NCI-H82 (cell line): ENCODE measurements at regions not wholly inside any gene's neighbourhood (a gene's known extent, or its start where the extent isn't known, plus 50 kb on each side); places are given as distances from the start of the nearest gene placed in this dataset.
A peak's percentile ranks its signal among the peaks of the same experiment; 100 is the strongest.
"Not testable (repeated sequence)": the region's sequence is repeated elsewhere in the genome, so short reads cannot be mapped to it uniquely, and the experiment has no call there.

Experiments used
- DNase-seq: peaks from one replicate; lab custom pipeline; 2025; lab: John Stamatoyannopoulos, UW

DNA sequence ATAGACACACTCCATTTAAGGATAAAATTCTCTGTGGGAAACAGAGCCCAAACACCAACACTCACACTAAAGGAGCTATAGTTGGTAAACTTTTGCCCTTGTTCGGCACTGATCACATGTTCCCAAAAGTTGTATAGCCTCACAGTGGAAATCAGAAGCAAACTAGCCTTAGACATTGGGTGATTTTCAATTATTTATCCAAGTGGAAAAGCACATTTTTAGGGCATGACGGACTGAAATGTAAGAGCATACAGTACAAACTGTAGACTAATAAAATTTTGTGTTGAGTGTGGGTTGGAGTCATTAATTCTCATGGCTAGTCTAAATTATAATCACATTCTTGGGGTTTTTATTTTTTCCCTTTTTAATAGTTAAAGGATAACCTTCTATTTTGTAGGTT is 202.4 kb downstream of the MOXD1 start:
- DNase-seq, result no peak

DNA sequence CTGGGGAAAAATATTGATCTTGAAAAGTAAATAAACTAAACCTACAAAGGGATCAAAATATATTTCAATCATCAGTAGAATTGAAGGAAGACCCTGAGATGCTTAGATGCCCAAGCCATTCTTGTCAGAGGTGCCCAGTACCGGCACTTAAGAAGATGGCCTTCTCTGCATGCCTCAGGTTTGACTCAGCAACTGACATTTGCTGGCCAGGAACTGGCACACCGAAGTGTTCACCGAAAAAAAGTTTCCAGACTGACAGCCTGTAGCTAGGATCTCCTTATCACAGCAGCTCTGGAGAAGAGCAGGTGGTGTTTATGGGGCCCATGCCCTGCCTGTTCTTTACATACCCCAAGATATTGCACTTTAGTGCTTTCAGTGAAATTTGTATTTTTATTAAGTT is 203.2 kb downstream of the MOXD1 start:
- no peak for DNase-seq

DNA sequence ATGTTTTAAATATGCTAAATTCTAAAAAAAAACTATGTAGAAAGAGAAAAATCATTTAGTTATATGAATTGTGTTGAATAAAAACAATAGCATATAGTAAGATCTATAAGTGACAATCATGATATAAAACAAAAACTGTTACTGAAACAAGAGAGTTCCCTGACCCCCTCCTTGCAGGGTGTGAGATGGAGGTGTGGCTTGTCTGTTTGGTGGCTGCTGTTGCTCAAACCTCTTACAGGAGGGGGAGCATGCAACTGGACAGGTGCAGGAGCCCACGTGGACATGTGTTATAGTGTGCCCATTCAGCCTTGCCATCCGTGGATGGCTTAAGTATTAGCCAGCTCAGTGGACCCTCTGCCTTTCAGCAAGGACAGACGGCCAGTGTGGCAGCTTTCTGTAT is 206.7 kb downstream of the MOXD1 start:
- DNase-seq, result no peak

DNA sequence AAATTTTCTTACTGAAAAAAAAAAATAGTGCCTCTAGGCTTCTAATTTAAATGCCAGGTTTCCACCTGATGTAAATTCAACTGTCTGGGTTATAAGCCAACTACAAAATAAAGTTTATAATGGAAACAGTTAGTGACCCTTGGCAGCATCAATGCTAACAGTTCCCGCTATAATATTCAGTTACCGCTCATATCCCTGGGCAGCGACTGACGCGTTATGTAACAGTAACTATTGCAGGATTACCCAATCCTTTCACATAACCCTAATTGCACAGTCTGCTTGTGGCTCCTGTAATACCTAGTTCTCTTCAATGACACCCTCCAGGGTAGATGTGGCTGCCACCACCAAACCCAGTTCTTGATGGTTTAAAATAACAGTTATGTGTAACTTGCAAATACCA is 208.6 kb downstream of the MOXD1 start:
- no peak for DNase-seq

DNA sequence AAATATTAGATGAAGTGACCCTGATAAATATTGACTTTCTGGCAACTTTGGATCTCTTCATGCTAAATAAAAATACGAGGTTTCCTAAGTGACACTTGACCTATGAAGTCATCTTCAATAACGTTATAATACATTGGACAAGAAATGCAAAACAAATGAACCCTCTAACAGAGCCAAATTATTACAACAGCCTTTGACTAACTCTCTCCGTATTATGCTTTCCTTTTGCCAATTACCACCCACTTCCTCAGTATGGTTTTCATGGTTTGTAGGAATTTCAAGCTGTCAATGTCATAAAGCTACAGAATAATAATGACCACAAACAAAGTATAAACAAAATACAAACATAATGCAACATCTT is 210.5 kb downstream of the MOXD1 start:
- DNase-seq, result no peak

DNA sequence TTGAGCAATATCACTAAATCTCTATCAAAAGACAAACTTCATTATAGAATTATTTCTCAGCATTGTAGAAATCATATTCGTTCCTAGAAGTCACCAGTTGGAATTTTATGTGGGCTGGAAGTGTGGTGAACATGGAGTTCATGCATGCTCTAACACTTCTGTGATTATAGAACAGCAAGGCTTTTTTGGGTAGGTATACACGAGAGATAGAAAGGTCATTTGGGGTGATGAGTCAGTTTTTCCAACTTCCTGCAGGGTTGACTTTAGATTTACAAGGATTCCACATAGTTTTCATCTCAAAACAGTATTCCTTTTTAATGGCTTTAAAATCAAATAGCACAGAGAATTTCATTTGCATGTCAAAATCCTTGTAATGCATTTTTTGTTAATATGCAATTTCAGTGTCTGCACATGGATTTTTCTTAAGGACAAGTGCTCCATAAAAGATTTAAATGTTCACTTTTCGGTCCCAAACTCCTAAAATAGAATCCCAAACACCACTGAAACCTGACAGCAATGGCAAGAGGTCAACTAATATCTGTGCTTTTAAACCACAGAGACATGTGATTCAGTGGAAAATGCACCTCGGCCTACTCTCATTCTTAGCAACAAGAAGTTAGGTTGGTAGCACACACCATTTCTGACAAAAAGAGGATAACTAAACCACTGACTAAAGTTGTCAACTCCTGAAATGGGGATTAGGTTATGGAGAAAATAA is 211.0 kb downstream of the MOXD1 start:
- no peak for DNase-seq

DNA sequence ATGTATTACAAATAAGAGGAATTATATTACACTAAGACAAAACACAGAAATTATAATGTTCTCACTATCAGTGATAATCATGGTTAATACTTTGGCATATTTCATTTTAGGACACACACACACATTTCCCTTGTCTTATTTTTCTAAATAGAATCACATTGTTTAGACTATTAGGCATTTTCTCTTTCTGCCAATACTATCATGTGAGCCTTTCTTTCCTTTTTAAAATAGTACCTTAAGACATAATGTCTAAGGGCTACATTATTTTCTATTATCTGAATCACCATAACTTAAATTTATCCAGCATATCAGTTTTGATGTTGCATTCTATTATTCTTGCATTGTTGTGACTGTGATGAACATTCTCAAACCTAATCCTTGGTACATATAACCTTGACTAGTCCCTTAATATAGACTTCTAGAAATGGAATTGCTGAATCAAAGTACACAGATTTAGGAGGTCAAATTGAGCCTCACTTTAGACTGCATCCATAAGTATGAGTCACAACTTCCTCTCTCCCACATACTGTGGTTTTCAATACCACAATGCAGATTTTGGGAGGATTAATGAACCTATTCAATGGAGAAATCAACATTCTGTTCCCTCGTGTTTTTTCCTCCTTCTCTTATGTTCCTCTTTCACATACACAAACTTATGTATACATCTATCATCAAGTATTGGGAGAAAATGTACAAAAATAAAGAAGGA is 212.6 kb downstream of the MOXD1 start:
- DNase-seq, result no peak

DNA sequence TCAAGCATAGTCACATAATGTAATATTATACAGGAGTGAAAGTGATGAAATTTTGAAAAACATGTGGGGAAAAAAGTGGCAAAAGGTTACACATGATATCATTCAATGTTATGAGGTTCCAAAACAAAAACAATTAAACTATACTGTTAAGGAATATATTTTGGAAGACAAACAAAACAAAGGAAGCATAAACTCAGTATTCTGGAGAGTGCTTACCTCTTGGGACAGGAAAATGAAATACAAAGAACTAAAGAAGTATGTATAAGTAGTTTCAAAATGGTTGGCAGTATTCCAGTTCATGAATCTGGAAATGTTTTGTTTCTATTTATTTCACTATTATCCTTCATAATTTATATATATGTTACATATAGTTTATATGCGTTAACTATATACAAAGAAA is 213.5 kb downstream of the MOXD1 start:
- no peak for DNase-seq

DNA sequence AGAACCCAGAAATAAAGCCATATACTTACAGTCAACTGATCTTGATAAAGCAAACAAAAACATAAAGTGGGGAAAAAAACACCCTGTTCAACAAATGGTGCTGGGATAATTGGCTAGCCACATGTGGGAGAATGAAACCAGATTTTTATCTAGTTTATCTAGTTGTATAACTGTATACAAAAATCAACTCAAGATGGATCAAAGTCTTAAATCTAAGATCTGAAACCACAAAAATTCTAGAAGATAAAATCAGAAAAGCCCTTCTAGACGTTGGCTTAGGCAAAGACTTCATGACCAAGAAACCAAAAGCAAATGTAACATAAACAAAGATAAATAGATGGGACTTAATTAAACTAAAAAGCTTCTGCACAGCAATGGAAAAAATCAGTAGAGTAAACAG is 216.3 kb downstream of the MOXD1 start:
- DNase-seq, result not testable (repeated sequence)

DNA sequence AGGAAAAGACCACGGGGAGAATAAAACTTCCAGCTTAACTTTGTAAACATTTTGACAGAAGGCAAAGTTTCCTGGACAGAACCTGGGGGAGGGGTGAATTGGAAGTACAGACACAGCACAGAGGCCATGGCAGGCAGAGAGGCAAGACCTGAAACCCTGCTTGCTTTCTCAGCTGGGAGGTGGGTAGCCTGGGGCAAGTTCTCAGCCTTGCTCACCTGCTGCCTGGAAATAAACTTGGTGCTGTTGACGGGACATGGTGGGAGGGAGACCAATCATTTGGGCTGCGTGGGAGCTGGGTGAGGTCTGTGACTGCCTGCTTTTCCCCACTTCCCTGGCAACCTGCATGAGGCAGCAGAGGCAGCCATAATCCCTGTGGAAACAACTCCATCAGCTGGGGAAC is 221.3 kb downstream of the MOXD1 start:
- DNase-seq, result no peak

DNA sequence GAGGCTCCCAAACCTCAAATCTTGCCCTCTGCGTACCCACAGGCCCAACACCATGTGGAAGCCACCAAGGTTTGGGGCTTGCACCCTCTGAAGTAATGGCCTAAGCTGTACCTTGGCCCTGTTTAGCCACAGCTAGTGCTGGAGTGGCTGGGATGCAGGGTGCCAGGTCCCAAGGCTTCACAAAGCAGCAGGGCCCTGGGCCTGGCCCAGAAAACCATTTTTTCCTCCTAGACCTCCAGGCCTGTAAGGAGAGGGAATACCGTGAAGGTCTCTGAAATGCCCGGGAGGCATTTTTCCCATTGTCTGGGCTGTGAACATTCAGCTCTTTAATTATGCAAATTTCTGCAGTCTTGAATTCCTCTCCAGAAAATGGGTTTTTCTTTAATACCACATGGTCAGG is 223.7 kb upstream of the CCN2 start:
- DNase-seq, result no peak

DNA sequence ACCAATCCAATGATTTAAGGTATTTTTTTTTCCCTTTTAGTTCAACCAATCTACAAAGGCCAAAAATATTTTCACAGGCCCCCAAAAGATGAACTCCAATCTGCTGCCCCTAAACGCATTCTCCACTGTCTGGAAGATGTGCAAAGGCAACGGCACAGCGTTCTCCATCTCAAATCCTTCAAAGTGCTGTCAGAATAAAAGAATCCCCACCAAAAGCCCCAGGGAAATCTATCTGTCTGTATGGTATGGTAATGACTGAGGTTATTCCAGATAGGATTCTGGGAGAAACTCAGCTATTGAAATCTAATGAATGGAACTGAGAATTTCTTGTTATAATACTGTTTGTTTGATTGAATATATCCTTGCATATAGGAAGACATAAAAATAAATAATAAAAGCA is 217.8 kb upstream of the CCN2 start:
- no peak for DNase-seq

DNA sequence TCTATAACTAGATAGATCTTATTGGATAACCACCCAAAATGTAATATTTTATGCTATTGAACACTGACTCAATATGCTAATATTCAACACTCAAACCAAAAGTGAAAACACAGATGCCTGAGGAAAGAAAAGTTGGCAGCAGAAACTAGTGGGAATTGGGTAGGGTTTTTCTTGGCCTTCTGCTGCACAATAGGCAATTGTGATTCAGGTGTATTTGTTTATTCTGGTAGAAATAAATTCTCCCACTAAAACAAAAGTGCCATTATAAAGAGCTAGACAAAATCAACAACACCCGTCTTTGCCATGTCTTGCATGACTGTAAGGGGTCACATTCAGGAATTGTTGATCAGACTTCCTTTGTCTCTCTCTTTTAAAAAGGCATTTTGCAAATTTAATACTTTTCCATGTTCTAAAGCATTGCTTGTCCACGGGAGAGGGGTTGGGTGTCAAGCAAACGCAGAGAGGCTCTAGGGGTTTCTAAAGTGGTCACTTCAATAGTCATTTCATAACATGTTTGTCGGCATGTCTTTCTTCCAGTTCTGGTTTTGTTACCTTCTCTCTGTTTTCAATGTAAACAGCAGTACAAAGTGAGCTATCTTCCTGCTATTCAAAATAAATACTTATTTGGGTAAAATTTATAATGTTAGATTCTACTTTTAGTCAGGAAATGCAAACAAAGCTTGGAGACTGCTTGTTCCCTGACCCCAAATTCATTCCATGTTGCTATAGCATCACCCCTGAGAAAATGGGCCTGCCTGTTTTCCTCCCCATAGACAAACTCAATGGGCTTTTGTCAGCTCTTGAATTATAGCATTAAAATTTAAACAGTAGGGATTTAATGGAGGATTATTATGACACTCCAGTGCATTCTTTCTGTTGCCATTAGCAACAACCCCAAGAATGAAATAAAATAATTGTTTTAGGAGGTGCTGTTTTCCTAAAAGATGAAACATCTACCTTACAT is 217.0 kb upstream of the CCN2 start:
- no peak for DNase-seq

DNA sequence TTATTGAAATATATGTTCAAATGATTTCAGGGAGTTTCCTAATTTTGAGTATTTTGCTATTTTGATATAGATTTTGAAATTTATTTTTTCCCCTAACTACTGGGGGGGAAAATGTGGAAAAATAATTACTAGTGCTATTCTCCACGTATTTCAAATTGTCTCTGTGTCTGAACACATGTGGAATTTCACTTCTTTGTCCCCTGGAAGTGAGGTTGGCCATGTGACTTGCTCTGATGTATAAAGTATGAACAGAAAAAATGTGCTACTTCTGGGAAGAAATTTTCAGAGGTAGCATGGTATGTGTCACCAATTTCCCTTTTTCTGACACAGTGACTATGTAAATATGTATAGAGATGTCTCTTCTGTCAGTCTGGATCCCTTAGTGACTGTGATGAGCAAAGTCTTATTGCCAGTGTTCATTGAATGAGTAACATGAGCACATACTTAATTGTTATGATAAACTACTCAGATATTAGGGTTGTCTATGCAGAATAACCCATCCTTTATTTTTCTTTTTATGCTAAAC is 215.4 kb upstream of the CCN2 start:
- DNase-seq, result no peak

DNA sequence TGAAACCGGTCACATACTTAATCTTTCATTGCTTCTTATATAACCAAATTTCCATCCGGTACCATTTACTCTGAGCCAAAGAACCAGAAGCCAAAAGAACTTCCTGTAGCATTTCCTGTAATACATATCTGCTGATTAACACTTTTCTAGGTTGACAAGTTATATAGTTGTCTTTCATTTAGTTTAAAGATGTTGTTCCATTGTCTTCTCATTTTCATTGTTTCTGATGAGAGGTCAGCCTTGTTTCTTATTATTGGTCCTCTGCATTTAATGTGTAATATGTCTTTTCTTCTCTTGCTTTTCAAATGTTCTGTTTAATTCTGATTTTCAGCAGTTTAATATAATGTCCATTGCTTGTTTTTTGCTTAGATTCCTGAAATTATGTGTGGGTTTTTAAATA is 214.5 kb upstream of the CCN2 start:
- no peak for DNase-seq

DNA sequence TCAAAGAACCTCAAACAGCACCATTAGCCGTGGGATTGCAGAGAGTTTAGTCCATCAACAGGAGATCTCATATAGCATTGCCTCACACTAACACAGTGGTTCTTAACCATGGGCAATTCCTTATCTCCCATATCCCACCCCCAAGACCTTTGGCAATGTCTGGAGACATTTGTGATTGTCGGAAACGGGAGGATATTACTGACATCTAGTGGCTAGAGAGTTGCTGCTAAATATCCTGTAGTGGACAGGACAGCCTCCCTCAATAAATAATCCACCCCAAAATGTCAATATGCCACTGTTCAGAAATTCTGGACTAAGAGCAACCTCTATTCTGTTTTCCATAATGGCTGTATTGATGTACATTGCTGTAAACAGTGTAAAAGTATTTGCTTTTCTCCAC is 210.1 kb upstream of the CCN2 start:
- DNase-seq, result peak; percentile 12

DNA sequence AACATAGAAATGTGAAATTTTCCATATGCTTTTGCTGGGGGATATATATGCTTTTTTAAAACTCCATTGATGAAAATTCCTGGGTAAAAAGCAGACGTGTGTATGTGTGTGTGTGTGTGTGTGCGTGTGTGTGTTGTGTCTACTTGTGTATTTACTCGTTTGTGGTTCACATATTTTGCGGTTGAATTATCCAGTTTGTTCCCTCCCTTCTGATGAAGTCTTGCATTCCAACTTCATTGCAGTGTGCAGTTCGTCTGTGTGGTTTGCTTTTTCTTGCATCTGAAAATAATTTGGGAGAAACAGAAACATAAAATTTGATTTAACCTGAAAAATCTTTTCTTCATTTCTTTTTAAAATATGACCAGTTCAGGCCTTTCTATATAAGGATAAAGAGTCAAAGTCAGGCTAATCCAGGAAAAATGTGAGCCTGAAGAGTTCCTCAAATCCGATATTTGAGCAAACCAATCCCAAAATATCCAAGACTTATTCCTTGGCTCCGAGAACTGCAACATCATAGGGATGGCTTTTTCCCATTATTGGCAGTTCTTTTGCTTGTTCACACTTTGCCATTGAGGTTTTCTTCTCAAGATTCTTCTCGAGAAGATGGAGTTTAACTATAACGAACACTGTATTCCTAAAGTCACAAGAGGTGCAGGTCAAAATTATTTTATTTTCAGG is 202.2 kb upstream of the CCN2 start:
- no peak for DNase-seq

DNA sequence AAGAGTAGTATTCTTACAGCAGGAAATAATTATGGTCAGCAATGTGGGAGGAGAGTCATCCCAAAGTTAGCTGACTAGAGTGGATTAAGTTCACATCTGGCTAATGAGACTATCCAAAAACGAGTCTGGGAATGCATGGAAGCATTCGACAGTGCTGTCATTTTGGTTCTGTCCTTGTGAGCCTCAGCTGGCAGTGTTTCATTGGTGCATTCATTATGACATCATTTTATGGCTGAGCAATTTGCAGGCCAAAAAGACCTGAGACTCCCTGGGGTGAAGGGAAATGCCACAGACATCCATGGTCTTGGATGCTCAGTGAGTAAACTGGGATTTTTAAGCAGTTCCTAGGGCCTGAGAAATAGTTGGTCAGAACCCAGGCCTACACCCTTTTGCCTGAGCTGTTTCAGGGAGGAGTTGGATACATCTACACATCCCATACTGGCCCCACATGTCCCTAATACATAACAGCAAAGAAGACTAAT is 196.4 kb upstream of the CCN2 start:
- DNase-seq, result no peak

DNA sequence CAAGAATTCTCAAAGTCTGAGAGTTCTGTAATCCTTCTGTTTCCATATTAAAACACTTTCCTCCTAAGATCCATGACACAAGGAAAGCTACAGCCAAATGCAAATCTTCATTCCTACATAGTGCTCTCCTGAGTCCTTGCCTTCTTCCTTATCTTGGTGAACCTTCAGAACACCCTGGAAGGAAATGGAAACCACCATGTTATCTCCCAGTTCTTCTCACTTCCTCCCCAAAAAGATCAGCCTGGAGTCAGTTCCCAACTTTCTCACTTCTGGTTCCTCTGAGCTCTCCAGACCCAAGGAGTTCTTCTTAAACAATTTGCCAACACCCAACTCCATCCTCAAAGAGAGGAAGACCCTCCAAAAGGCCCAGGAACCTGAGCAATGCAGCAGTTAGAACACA is 193.3 kb upstream of the CCN2 start:
- DNase-seq, result no peak

DNA sequence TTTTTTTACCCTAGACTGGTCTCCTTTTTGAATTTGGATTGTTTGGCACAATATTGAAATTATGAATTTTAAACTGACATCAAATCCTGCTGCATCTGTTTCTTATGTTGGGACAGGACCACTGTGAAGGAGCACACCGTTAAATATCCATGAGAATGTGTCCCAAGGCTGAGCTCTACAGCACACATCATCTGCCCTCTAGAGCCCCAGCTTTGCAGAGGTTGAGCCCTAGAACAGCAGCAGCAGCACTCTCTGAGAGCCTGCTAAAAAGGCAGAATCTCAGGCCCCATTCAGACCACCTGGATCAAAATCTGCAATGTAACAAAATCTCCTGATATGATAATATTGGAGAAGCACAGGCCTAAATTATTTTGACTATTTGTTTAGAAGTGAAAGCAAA is 192.1 kb upstream of the CCN2 start:
- DNase-seq, result no peak

DNA sequence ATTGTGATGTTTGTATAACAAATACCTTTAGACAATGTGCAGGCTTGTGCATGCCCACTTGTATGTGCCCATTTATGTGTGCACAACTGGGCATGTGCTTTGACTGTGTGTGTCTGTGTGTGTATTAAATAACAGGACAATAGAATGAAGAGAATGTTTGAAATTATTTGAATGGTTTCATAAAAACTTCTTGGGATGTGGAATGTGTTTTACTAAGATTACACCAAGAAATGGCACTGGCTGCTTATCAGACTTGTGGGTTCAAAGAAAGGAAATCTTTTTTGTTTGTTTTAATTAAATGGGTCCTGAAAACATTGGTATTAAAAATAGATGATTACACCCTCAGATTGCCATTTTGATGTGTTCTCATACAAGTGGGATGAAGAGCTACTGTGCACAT is 191.6 kb upstream of the CCN2 start:
- no peak for DNase-seq

DNA sequence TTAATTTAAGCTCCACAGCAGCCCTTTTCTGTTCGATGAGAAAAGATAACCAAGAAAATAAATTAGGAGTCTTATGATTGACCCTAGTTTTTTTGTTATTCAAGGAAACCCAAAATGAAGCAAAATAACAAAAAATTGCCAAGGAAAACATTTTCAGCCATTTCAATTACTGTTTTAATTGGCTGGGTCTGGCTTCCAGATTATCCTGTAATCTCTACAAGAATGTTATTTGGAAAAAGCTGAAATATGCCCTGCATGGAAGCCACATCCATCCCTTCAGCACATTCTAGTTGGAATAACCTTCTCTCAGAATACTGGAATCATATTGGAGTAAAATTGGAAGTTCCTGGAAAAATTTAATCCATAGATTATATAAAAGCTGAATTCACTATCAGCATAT is 191.1 kb upstream of the CCN2 start:
- no peak for DNase-seq
